ENCODE measurements at regions not wholly inside any gene's neighbourhood (a gene's known extent, or its start where the extent isn't known, plus 50 kb on each side); places are given as distances from the start of the nearest gene placed in this dataset.

DNA sequence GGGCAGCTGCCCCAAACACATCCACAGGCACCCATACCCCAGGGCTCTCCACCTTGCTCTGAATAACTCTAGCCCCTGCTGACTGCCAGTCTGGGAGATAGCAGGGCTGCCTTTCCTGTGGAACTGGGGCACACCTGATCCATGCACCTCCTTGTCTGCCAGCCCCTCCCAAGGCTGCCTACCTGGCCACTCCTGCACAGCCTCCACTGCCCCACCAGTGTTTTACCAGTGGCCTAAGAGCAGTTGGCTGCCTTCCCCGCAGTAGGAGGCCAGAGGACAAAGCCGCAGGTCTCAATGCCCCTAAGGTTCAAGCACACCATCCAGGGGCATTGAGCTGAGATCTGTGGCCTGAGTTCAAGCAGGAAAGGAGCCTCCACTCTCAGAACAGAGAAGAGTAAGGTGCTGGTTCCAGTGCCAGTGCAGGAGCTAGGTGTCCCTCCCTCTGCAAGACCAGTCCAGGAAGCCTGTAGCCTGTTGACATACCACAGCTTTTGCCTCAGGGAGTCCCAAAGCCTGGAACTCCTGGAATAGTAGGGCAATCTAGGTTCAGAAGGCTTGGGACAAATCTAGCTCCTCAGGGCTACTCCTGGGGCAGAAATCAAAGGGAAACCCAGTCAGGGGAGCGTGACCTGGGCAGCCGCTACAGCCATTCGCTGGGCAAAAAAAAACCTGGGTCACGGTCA, 514.5 kb upstream of the PTGER4 start:
- DNase-seq (ENCODE audit: low read depth, low spot score) (no peak), FAIRE-seq (no peak)
- dilution Hi-C loops (cut with MboI; ENCODE audit: extremely low pct_ligation_motif_present, low sequenced_read_pairs), result no loop called here
- H3K4me1 ChIP-seq (ENCODE audit: control insufficient read depth, extremely low read depth, insufficient read depth, low read length), result peaks cover 2% of the 10 kb centered on the region
- no peaks in the 10 kb centered on the region for H3K36me3 ChIP-seq (ENCODE audit: control insufficient read depth in 2 of 2, extremely low read depth in 1 of 2, insufficient read depth in 2 of 2, low read length in 2 of 2)
- no peak overlapping the region for H3K4me3 ChIP-seq (ENCODE audit: control insufficient read depth in 2 of 3, extremely low read depth in 1 of 3, insufficient read depth in 2 of 3, low read depth in 1 of 3, low read length in 3 of 3)
- H3K27me3 ChIP-seq (ENCODE audit: control insufficient read depth, extremely low read depth, insufficient read depth, low read length), result no peaks in the 10 kb centered on the region
- no peaks in the 10 kb centered on the region for H3K9me3 ChIP-seq (ENCODE audit: control insufficient read depth, low read depth, low read length)
- no peaks in the 10 kb centered on the region for H4K20me1 ChIP-seq (ENCODE audit: control insufficient read depth, extremely low read depth, insufficient read depth, low read length)
- no peaks in the 10 kb centered on the region for H3K9me1 ChIP-seq (ENCODE audit: control insufficient read depth, extremely low read depth, insufficient read depth, low read length)
- no peak overlapping the region for H3K27ac ChIP-seq (ENCODE audit: control insufficient read depth, insufficient read depth, low read length)
- no peak overlapping the region for H3K4me2 ChIP-seq (ENCODE audit: control insufficient read depth, extremely low read depth, insufficient read depth, low read depth, low read length)
- no peak overlapping the region for H3K9ac ChIP-seq (ENCODE audit: control insufficient read depth, extremely low read depth, insufficient read depth, low read length)
- H3K79me2 ChIP-seq (ENCODE audit: control insufficient read depth, insufficient read depth, low read length), result no peaks in the 10 kb centered on the region
- TF ChIP-seq, protein P1, sequence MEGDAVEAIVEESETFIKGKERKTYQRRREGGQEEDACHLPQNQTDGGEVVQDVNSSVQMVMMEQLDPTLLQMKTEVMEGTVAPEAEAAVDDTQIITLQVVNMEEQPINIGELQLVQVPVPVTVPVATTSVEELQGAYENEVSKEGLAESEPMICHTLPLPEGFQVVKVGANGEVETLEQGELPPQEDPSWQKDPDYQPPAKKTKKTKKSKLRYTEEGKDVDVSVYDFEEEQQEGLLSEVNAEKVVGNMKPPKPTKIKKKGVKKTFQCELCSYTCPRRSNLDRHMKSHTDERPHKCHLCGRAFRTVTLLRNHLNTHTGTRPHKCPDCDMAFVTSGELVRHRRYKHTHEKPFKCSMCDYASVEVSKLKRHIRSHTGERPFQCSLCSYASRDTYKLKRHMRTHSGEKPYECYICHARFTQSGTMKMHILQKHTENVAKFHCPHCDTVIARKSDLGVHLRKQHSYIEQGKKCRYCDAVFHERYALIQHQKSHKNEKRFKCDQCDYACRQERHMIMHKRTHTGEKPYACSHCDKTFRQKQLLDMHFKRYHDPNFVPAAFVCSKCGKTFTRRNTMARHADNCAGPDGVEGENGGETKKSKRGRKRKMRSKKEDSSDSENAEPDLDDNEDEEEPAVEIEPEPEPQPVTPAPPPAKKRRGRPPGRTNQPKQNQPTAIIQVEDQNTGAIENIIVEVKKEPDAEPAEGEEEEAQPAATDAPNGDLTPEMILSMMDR (optimal IDR thresholded peaks at IDR 0.05 in 1 of 3, IDR thresholded peaks at IDR 0.05 in 1 of 3, conservative IDR thresholded peaks at IDR 0.05 in 1 of 3; ENCODE audit: extremely low read depth in 1 of 3, insufficient read depth in 2 of 3, low read length in 3 of 3), result no peak
- TF ChIP-seq EZH2 (IDR thresholded peaks at IDR 0.05; ENCODE audit: low read length), result no peak
- H2AFZ ChIP-seq (ENCODE audit: control insufficient read depth, low read length), result no peak overlapping the region

- Histone ChIP-seq H3K4me1 (ENCODE audit: control insufficient read depth, extremely low read depth, insufficient read depth, low read length) (no peaks in the 10 kb centered on the region), H3K9ac (ENCODE audit: control insufficient read depth, extremely low read depth, insufficient read depth, low read length) (no peak overlapping the region), H3K4me2 (ENCODE audit: control insufficient read depth, extremely low read depth, insufficient read depth, low read depth, low read length) (no peak overlapping the region), H4K20me1 (ENCODE audit: control insufficient read depth, extremely low read depth, insufficient read depth, low read length) (no peaks in the 10 kb centered on the region), H3K27ac (ENCODE audit: control insufficient read depth, insufficient read depth, low read length) (no peak overlapping the region), H3K79me2 (ENCODE audit: control insufficient read depth, insufficient read depth, low read length) (no peaks in the 10 kb centered on the region), H3K9me3 (ENCODE audit: control insufficient read depth, low read depth, low read length) (no peaks in the 10 kb centered on the region), H3K36me3 (ENCODE audit: control insufficient read depth in 2 of 2, extremely low read depth in 1 of 2, insufficient read depth in 2 of 2, low read length in 2 of 2) (no peaks in the 10 kb centered on the region), H3K9me1 (ENCODE audit: control insufficient read depth, extremely low read depth, insufficient read depth, low read length) (no peaks in the 10 kb centered on the region), H3K4me3 (ENCODE audit: control insufficient read depth in 2 of 3, extremely low read depth in 1 of 3, insufficient read depth in 2 of 3, low read depth in 1 of 3, low read length in 3 of 3) (no peak overlapping the region), H3K27me3 (ENCODE audit: control insufficient read depth, extremely low read depth, insufficient read depth, low read length) (no peaks in the 10 kb centered on the region), H2AFZ (ENCODE audit: control insufficient read depth, low read length) (no peak overlapping the region)
- FAIRE-seq (no peak), DNase-seq (ENCODE audit: low read depth, low spot score) (no peak)
- no peak for TF ChIP-seq EZH2 (IDR thresholded peaks at IDR 0.05; ENCODE audit: low read length)
- TF ChIP-seq, protein P1 (optimal IDR thresholded peaks at IDR 0.05 in 1 of 3, IDR thresholded peaks at IDR 0.05 in 1 of 3, conservative IDR thresholded peaks at IDR 0.05 in 1 of 3; ENCODE audit: extremely low read depth in 1 of 3, insufficient read depth in 2 of 3, low read length in 3 of 3), result no peak
- dilution Hi-C loops (cut with MboI; ENCODE audit: extremely low pct_ligation_motif_present, low sequenced_read_pairs), result no loop called here
These were observed 519.3 kb upstream of the PTGER4 start for GRCh38 chr5:40160435-40160834.
